Body of pancreas (tissue), 4 donors: ENCODE measurements at regions not wholly inside any gene's neighbourhood (a gene's known extent, or its start where the extent isn't known, plus 50 kb on each side); places are given as distances from the start of the nearest gene placed in this dataset.
A peak's percentile ranks its signal among the peaks of the same experiment; 100 is the strongest.
"Not testable (repeated sequence)": the region's sequence is repeated elsewhere in the genome, so short reads cannot be mapped to it uniquely, and the experiment has no call there.

Experiments used
- ATAC-seq: fragments of 150-250 bp; one replicate; pipeline ENCODE4 v1.9.1; 2016
- DNase-seq, 4 donors: peaks; one replicate each; pipeline ENCODE4 v3.0.0-alpha.2; 2019
- H3K27ac ChIP-seq, 4 donors: fragments of 200-600 bp; sonication (generic); 1 replicate in 3 of 4; 2 replicates in 1 of 4; pipeline versions ENCODE4 v1.5.1 to v1.6.1; 2016 to 2019; ENCODE audit warnings: mild to moderate bottlenecking in 1 of 4, mixed read lengths in 1 of 4, moderate library complexity in 1 of 4
- H3K27me3 ChIP-seq, 2 donors: fragments of 200-600 bp; sonication (generic); one replicate each; pipeline ENCODE4 v1.6.0; 2016; ENCODE audit warnings: mild to moderate bottlenecking in 1 of 2
- H3K36me3 ChIP-seq, 2 donors: fragments of 200-600 bp; sonication (generic); replicated peaks in 1 of 2; 2 replicates each; pipeline ENCODE4 v1.5.1; 2016; ENCODE audit warnings: low read depth in 2 of 2; ENCODE audit not compliant: insufficient read depth in 1 of 2
- H3K4me1 ChIP-seq: fragments of 200-600 bp; sonication (generic); one replicate; pipeline ENCODE4 v1.6.0; 2016
- H3K4me3 ChIP-seq, 2 donors: fragments of 200-600 bp; sonication (generic); 1 replicate in 1 of 2; 2 replicates in 1 of 2; pipeline ENCODE4 v1.5.1; 2016 to 2019
- H3K9me3 ChIP-seq, 3 donors: fragments of 200-600 bp; sonication (generic); 1 replicate in 2 of 3; 2 replicates in 1 of 3; pipeline ENCODE4 v1.5.1; 2016
- POLR2A ChIP-seq, 3 donors: fragments of 450-650 bp; IDR thresholded peaks; one replicate each; pipeline ENCODE4 v1.6.1; 2016; ENCODE audit warnings: antibody characterized with exemption in 3 of 3, mild to moderate bottlenecking in 2 of 3
- WGBS, 2 donors: methylation state at CpG; one replicate each; pipeline ENCODE4 v1.1.5; 2017; 5-methylcytosine and 5-hydroxymethylcytosine counted together
- intact Hi-C: fragments of 100-400 bp; cut with DNase I; formaldehyde crosslinking; loops from one replicate; pipeline ENCODE4 v1.15.1; 2023
- TF ChIP-seq, protein P1 (sequence below), 7 experiments: fragments of 450-650 bp in 4 of 7; fragments of 200-600 bp in 3 of 7; sonication (generic) in 3 of 7; IDR thresholded peaks; one replicate each; pipeline ENCODE4 v1.5.1; 2016 to 2019; ENCODE audit warnings: antibody characterized with exemption in 7 of 7

DNA sequence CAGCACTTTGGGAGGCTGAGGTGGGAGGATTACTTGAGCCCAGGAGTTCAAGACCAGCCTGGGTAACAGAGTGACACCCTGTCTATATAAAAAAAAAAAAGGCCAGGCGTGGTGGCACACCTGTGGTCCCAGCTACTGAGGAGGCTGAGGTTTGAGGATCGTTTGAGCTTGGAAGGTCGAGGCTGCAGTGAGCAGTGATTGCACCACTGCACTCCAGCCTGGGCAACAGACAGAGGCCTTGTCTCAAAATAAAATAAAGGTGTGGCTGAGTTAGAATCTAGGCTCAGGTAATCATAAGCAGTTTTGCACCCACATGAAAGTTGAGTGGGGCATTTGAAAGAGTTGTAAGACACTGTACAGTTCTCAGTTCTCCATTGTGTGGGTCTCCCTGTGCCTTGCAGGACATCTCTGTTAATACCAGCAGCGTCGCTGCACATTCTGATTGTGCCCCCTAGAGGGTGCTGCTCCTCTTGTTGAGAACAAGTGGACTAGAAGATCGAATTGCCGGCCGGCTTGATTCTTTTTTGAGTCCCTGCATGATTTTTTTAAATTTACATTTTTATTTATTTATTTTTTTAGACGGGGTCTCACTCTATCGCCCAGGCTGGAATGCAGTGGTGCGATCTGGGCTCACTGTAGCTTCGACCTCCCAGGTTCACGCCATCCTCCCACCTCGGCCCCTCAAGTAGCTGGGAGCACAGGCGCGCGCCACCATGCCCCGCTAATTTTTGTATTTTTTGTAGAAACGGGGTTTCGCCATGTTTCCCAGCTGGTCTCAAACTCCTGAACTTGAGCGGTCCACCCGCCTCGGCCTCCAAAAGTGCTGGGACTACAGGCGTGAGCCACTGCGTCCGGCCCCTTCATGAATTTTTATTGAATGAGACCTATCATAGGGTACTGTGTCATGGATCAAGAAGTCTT lies 73.6 kb upstream of the RBMX start:
- no peaks in the 10 kb centered on the region for H3K4me1 ChIP-seq
- intact Hi-C loops = no loop called here
- no peak overlapping the region for H3K4me3 ChIP-seq
- WGBS, 2 donors = 52 to 59% methylated on average over 22 to 26 of the region's 26 CpGs
- no peak overlapping the region for H3K27ac ChIP-seq
- TF ChIP-seq POLR2A (IDR thresholded peaks at IDR 0.05) = no peak
- TF ChIP-seq, protein P1, sequence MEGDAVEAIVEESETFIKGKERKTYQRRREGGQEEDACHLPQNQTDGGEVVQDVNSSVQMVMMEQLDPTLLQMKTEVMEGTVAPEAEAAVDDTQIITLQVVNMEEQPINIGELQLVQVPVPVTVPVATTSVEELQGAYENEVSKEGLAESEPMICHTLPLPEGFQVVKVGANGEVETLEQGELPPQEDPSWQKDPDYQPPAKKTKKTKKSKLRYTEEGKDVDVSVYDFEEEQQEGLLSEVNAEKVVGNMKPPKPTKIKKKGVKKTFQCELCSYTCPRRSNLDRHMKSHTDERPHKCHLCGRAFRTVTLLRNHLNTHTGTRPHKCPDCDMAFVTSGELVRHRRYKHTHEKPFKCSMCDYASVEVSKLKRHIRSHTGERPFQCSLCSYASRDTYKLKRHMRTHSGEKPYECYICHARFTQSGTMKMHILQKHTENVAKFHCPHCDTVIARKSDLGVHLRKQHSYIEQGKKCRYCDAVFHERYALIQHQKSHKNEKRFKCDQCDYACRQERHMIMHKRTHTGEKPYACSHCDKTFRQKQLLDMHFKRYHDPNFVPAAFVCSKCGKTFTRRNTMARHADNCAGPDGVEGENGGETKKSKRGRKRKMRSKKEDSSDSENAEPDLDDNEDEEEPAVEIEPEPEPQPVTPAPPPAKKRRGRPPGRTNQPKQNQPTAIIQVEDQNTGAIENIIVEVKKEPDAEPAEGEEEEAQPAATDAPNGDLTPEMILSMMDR (IDR thresholded peaks at IDR 0.05) = peak; percentile 37 to 57 (median 48)
- no peaks in the 10 kb centered on the region for H3K27me3 ChIP-seq
- peak; percentile 69 to 86 (median 77) for DNase-seq
- peak; percentile 64 for ATAC-seq
- H3K9me3 ChIP-seq = no peaks in the 10 kb centered on the region
- H3K36me3 ChIP-seq = no peaks in the 10 kb centered on the region

DNA sequence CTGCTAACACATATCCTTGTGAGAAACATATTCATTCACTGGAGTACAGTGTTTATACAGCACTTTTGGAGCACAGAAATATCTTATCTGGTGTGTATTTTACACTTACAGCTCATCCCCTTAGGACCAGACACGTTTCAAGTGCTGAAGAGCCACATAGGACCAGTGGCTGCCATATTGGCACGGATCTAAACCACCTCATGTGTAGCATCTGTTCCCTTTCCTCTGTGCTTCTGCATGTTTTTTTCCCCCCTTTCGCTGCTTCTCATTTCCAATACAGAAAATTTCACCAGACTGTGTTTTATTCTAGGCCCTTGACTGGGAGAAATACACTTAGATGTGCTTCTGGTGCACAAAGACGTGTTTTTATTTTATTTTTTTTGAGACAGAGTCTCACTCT lies 69.7 kb upstream of the RBMX start:
- Histone ChIP-seq H3K4me3 (no peak overlapping the region), H3K4me1 (no peaks in the 10 kb centered on the region), H3K27me3 (no peaks in the 10 kb centered on the region), H3K36me3 (no peaks in the 10 kb centered on the region), H3K27ac (no peak overlapping the region), H3K9me3 (no peaks in the 10 kb centered on the region)
- intact Hi-C loops = no loop called here
- TF ChIP-seq, protein P1 (IDR thresholded peaks at IDR 0.05) = no peak
- no peak for TF ChIP-seq POLR2A (IDR thresholded peaks at IDR 0.05)
- no peak for DNase-seq
- ATAC-seq = no peak
- 86% methylated on average over 4 of the region's 4 CpGs for WGBS, 2 donors

DNA sequence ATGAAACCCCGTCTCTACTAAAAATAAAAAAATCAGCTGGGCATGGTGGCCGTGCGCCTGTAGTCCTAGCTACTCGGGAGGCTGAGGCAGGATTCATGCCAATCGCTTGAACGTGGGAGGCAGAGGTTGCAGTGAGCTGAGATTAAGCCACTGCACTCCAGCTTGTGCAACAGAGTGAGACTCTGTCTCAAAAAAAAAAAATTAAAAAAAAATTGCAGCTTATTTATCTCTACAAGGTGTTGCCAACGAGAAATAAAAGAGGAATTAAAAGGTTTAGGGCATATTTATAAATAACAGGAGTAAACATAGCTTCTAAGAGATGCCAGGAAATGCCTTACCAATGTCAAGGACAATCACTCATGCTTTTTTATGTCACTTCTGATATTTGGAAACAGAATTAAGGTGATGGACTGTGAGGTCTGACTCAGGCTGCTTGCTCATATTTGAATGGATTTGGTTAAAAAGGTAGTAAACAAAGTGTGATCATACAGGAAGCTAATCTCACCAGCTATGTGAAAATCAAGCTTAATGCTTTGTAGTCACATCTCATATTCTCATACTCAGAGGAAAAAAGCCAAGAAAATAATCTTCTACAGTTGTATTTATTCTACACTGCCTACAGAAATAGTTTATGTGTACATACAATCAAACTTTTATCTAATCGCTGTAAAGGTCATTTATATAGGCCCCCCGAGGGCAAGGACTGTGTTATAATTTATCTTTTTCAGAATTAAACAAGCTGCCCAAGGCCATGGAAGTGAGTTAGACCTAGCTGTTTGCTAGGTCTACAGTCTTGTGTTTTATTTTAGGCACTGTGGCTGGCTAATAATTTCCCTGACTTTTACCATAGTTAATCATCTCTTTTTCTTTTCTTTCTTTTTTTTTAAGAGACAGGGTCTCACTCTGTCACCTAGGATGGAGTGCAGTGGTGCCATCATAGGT lies 61.1 kb upstream of the RBMX start:
- Histone ChIP-seq H3K4me3 (no peak overlapping the region), H3K9me3 (no peaks in the 10 kb centered on the region), H3K27me3 (no peaks in the 10 kb centered on the region), H3K36me3 (no peaks in the 10 kb centered on the region), H3K4me1 (no peaks in the 10 kb centered on the region), H3K27ac (peak overlapping the region in 2 of 4 donors; percentile 25 to 37)
- intact Hi-C loops = no loop called here
- 35 to 39% methylated on average over 9 of the region's 9 CpGs for WGBS, 2 donors
- DNase-seq (no peak), ATAC-seq (no peak)
- TF ChIP-seq, protein P1 (IDR thresholded peaks at IDR 0.05) = no peak
- TF ChIP-seq POLR2A (IDR thresholded peaks at IDR 0.05) = no peak

DNA sequence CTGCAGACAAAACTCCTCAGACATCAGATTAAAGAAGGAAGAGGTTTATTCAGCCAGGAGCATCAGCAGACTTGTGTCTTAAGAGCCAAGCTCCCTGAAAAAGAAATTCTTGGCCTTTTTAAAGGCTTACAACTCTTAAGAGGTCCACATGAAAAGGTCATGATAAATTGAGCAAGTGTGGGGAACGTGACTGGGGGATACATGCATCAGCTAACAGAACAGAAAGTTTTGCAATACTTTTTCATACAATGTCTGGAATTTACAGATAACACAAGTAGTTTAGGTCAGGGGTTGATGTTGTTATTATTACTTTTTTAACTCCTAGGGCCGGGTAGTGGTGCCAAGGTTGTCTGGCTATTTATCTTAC lies 55.6 kb upstream of the RBMX start:
- no peak overlapping the region for H3K4me3 ChIP-seq
- H3K27ac ChIP-seq = no peak overlapping the region

DNA sequence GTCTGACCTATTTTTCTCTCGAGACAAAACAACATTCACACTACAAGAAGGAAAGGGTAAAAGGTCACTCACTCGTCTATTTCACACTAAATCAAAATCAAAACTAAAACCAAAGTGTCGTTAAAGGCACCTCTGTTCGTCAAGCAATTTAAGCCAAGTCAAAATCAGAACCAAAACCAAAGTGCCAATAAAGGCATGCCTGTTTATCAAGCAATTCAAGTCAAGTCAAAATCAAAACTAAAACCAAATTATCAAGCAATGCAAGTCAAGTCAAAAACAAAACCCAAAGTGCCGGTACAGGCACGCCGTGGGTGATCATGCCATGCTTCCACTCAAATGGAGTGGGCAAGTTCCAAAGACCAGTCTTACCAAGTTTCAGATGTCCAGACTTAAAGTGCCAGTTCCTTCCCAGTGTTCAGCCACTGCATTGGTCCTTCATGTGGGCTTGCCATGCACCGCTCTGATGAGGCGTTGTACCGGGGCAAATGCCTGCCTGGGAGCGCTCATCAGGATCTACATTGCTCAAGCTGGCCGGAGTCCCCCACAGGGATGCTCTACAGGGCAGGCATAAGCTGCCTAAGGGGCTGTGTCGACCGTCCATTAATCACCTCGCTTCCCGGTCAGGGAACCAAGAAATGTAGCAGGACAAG lies 55.1 kb upstream of the RBMX start:
- 69 to 75% methylated on average over 7 to 15 of the region's 16 CpGs for WGBS, 2 donors
- H3K4me3 ChIP-seq, DNase-seq, H3K27me3 ChIP-seq, H3K9me3 ChIP-seq, intact Hi-C loops, H3K36me3 ChIP-seq, ATAC-seq: not testable (repeated sequence)
- Histone ChIP-seq H3K4me1 (peaks cover 20% of the 10 kb centered on the region), H3K27ac (peak overlapping the region in 1 of 4 donors; percentile 4)

More for the DNA sequence above, 55.6 kb upstream of the RBMX start:
- DNase-seq = no peak
- no peaks in the 10 kb centered on the region for H3K9me3 ChIP-seq
- 38 to 47% methylated on average over 2 of the region's 2 CpGs for WGBS, 2 donors
- intact Hi-C loops = no loop called here
- TF ChIP-seq, protein P1 (IDR thresholded peaks at IDR 0.05) = no peak
- no peak for TF ChIP-seq POLR2A (IDR thresholded peaks at IDR 0.05)
- H3K27me3 ChIP-seq = no peaks in the 10 kb centered on the region
- ATAC-seq = no peak
- peaks cover 20% of the 10 kb centered on the region for H3K4me1 ChIP-seq
- no peaks in the 10 kb centered on the region for H3K36me3 ChIP-seq

DNA sequence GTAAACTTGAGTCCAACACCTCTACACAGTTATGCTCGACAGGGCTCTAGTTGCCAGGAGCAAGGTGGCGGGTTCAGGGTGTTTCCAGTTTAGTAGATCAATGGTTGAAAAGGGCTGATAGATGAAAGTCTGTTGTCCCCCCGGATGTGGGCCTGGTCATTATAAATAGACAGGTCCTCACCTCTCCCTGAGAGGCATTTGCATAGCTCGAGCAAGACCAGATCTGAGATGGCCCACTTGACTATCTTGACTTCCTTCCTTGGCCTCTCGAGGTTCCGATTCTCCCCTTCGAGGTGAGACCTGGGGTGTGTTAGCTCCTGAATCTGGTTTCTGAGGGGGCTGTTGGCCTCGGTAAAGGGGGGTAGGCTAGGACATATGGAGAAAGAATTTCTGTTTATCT lies 54.1 kb upstream of the RBMX start:
- ATAC-seq = not testable (repeated sequence)

More for the DNA sequence above, 54.1 kb upstream of the RBMX start:
- H3K9me3 ChIP-seq, DNase-seq, intact Hi-C loops, H3K4me3 ChIP-seq, H3K36me3 ChIP-seq, H3K27me3 ChIP-seq: not testable (repeated sequence)
- WGBS, 2 donors = 47 to 67% methylated on average over 1 to 6 of the region's 8 CpGs
- H3K4me1 ChIP-seq = peaks cover 20% of the 10 kb centered on the region
- H3K27ac ChIP-seq = peak overlapping the region in 1 of 4 donors; percentile 14
